ENCODE measurements at regions not wholly inside any gene's neighbourhood (a gene's known extent, or its start where the extent isn't known, plus 50 kb on each side); places are given as distances from the start of the nearest gene placed in this dataset.

DNA sequence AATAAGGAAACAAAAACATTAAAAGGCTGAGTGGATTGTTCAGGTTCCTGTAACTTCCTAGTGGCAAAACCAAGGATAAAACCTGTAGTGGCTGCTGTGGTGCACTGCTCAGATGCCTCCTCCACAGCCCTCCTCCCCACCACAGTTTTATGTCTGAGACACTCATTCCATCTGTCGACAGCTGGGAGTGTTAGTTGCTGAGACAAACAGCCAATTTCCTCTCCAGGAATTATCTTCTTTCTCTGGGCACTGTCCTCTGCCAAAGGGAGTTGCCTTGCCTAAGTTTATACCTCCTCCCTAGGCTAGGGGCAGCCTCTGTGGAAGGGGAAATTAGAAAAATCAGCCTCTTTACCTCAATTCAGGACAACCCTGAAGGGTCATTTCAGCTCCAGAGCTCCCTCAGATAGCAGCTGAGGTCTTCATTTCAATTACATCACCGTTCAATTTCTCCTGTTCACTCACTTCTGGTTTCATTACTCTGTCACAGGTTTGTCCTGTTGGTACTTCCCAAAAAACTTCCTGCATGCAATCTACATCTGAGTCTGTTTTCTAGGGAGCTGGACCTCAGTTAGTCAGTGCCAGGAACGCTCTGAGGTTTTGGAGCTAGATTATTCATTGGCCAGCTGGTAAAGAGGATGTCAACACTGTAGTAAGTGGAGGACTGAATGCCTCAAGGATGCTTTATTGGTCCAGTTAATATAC lies 74.9 kb upstream of the ATP2B1 start:
- ATAC-seq (replicated peaks) (no peak), DNase-seq (no peak)
- Mint-ChIP-seq H3K27ac (no peak overlapping the region), H3K27me3 (no peaks in the 10 kb centered on the region), H3K4me1 (ENCODE audit: low read depth in 2 of 2) (peaks cover 0 to 6% of the 10 kb centered on the region in 2 donors), H3K9me3 (no peaks in the 10 kb centered on the region), H3K4me3 (no peak overlapping the region), H3K36me3 (ENCODE audit: insufficient read depth) (no peaks in the 10 kb centered on the region)

- H3K4me1 Mint-ChIP-seq (ENCODE audit: low read depth in 2 of 2) = peaks cover 0 to 6% of the 10 kb centered on the region in 2 donors
- no peak overlapping the region for H3K4me3 Mint-ChIP-seq
- ATAC-seq (replicated peaks) = no peak
- H3K36me3 Mint-ChIP-seq (ENCODE audit: insufficient read depth) = no peaks in the 10 kb centered on the region
- H3K27ac Mint-ChIP-seq = no peak overlapping the region
- no peaks in the 10 kb centered on the region for H3K9me3 Mint-ChIP-seq
- no peak for DNase-seq
- no peaks in the 10 kb centered on the region for H3K27me3 Mint-ChIP-seq
These were observed 74.2 kb upstream of the ATP2B1 start for GRCh38 chr12:89782807-89783206.

GRCh38 chr12:89781946-89782550 lies 73.4 kb upstream of the ATP2B1 start:
- no peak overlapping the region for H3K4me3 Mint-ChIP-seq
- no peaks in the 10 kb centered on the region for H3K36me3 Mint-ChIP-seq (ENCODE audit: insufficient read depth)
- DNase-seq (no peak), ATAC-seq (replicated peaks) (no peak)
- H3K27me3 Mint-ChIP-seq = no peaks in the 10 kb centered on the region
- H3K4me1 Mint-ChIP-seq (ENCODE audit: low read depth in 2 of 2) = peaks cover 0 to 6% of the 10 kb centered on the region in 2 donors
- no peak overlapping the region for H3K27ac Mint-ChIP-seq
- no peaks in the 10 kb centered on the region for H3K9me3 Mint-ChIP-seq

DNA sequence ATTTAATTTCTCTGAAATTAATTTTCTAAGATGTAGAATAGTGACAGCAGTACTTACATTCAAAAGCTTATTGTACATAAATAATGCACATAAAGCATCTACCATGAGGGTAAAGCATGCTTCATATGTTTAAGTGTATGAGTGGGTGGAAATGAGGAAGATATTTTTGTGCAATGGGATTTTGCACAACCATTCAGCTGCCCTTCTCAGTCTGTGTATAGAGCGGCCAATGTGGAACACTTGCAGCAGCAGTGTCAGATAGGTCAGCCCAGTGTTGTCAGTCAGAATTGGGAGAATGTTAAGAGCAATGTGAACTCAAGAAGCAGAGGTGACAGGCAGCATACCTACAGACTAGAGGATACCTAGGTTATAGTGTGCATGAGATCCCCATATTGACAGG lies 72.5 kb upstream of the ATP2B1 start:
- Mint-ChIP-seq H3K27me3 (no peaks in the 10 kb centered on the region), H3K9me3 (no peaks in the 10 kb centered on the region), H3K36me3 (ENCODE audit: insufficient read depth) (no peaks in the 10 kb centered on the region), H3K27ac (no peak overlapping the region), H3K4me1 (ENCODE audit: low read depth in 2 of 2) (peaks cover 0 to 6% of the 10 kb centered on the region in 2 donors), H3K4me3 (no peak overlapping the region)
- DNase-seq (no peak), ATAC-seq (replicated peaks) (no peak)

GRCh38 chr12:89779090-89779489 lies 70.5 kb upstream of the ATP2B1 start:
- DNase-seq (no peak), ATAC-seq (replicated peaks) (no peak)
- no peak overlapping the region for H3K4me3 Mint-ChIP-seq
- H3K4me1 Mint-ChIP-seq (ENCODE audit: low read depth in 2 of 2) = peaks cover 0 to 5% of the 10 kb centered on the region in 2 donors
- H3K9me3 Mint-ChIP-seq = no peaks in the 10 kb centered on the region
- no peaks in the 10 kb centered on the region for H3K27me3 Mint-ChIP-seq
- H3K27ac Mint-ChIP-seq = no peak overlapping the region
- H3K36me3 Mint-ChIP-seq (ENCODE audit: insufficient read depth) = no peaks in the 10 kb centered on the region

GRCh38 chr12:89777733-89778379 lies 69.2 kb upstream of the ATP2B1 start:
- no peak for DNase-seq
- Mint-ChIP-seq H3K27ac (no peak overlapping the region), H3K36me3 (ENCODE audit: insufficient read depth) (no peaks in the 10 kb centered on the region), H3K4me3 (no peak overlapping the region), H3K27me3 (no peaks in the 10 kb centered on the region), H3K4me1 (ENCODE audit: low read depth in 2 of 2) (peaks cover 0 to 1% of the 10 kb centered on the region in 2 donors), H3K9me3 (no peaks in the 10 kb centered on the region)
- ATAC-seq (replicated peaks) = no peak

DNA sequence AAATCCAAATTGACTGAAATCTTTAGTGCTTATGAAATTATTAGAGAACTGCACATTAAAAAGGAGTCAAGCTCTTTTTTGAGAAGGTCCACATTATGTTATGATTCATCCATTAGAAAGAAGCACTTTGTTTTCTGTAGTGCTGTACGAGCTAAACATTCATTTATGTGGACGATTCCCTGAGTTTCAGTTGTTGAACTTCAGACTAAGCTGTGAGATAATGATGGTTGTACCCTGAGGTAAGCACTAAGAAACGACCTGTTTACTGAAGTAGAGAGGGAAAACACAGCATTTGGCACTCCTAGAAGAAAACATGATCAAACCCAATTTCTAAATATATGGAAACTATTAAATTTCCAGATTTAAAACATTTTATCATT lies 67.3 kb upstream of the ATP2B1 start:
- no peaks in the 10 kb centered on the region for H3K36me3 Mint-ChIP-seq (ENCODE audit: insufficient read depth)
- no peak for ATAC-seq (replicated peaks)
- no peaks in the 10 kb centered on the region for H3K27me3 Mint-ChIP-seq

GRCh38 chr12:89775063-89775985 lies 66.7 kb upstream of the ATP2B1 start:
- Mint-ChIP-seq H3K27me3 (no peaks in the 10 kb centered on the region), H3K27ac (no peak overlapping the region), H3K36me3 (ENCODE audit: insufficient read depth) (no peaks in the 10 kb centered on the region), H3K9me3 (no peaks in the 10 kb centered on the region), H3K4me3 (no peak overlapping the region), H3K4me1 (ENCODE audit: low read depth in 2 of 2) (no peaks in the 10 kb centered on the region)
- DNase-seq (no peak), ATAC-seq (replicated peaks) (no peak)

More for the DNA sequence above, 67.3 kb upstream of the ATP2B1 start:
- Mint-ChIP-seq H3K4me3 (no peak overlapping the region), H3K27ac (no peak overlapping the region), H3K4me1 (ENCODE audit: low read depth in 2 of 2) (no peaks in the 10 kb centered on the region), H3K9me3 (no peaks in the 10 kb centered on the region)
- DNase-seq = no peak

- Mint-ChIP-seq H3K36me3 (ENCODE audit: insufficient read depth) (no peaks in the 10 kb centered on the region), H3K4me3 (no peak overlapping the region), H3K9me3 (no peaks in the 10 kb centered on the region), H3K27me3 (no peaks in the 10 kb centered on the region), H3K27ac (peak overlapping the region in 1 of 2 donors; percentile 2), H3K4me1 (ENCODE audit: low read depth in 2 of 2) (no peaks in the 10 kb centered on the region)
- ATAC-seq (replicated peaks) (no peak), DNase-seq (no peak)
These were observed 66.0 kb upstream of the ATP2B1 start for GRCh38 chr12:89774645-89775044.

GRCh38 chr12:89770391-89770790 lies 61.8 kb upstream of the ATP2B1 start:
- H3K9me3 Mint-ChIP-seq = no peaks in the 10 kb centered on the region
- peaks cover 8 to 19% of the 10 kb centered on the region in 2 donors for H3K4me1 Mint-ChIP-seq (ENCODE audit: low read depth in 2 of 2)
- no peaks in the 10 kb centered on the region for H3K27me3 Mint-ChIP-seq
- no peak overlapping the region for H3K4me3 Mint-ChIP-seq
- ATAC-seq (replicated peaks) = no peak
- no peak for DNase-seq
- H3K27ac Mint-ChIP-seq = peak overlapping the region in 1 of 2 donors; percentile 29
- no peaks in the 10 kb centered on the region for H3K36me3 Mint-ChIP-seq (ENCODE audit: insufficient read depth)

DNA sequence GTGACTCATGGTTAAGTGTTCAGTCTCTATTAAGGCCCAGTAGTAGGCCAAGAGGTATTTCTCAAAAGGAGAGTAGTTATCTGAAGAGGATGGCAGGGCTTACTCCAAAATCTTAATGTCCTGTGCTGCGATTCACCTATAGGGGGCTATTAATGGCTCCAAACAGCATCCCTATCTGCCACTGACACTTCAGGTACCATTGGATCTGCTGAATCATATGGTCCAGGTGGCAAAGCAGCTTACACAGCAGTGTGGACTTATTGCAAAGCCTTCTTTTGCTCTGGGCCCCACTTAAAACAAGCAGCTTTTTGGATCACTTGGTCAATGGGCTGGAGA lies 60.8 kb upstream of the ATP2B1 start:
- Mint-ChIP-seq H3K27ac (no peak overlapping the region), H3K4me1 (ENCODE audit: low read depth in 2 of 2) (peaks cover 10 to 19% of the 10 kb centered on the region in 2 donors), H3K9me3 (no peaks in the 10 kb centered on the region), H3K4me3 (no peak overlapping the region), H3K36me3 (ENCODE audit: insufficient read depth) (no peaks in the 10 kb centered on the region), H3K27me3 (no peaks in the 10 kb centered on the region)
- DNase-seq = no peak
- ATAC-seq (replicated peaks) = no peak

- Mint-ChIP-seq H3K9me3 (no peaks in the 10 kb centered on the region), H3K4me1 (ENCODE audit: low read depth in 2 of 2) (peaks cover 10 to 19% of the 10 kb centered on the region in 2 donors), H3K27ac (no peak overlapping the region), H3K4me3 (no peak overlapping the region), H3K36me3 (ENCODE audit: insufficient read depth) (no peaks in the 10 kb centered on the region), H3K27me3 (no peaks in the 10 kb centered on the region)
- DNase-seq (no peak), ATAC-seq (replicated peaks) (peak; percentile 27)
These were observed 60.2 kb upstream of the ATP2B1 start for GRCh38 chr12:89768586-89769482.
